ENCODE measurements at regions not wholly inside any gene's neighbourhood (a gene's known extent, or its start where the extent isn't known, plus 50 kb on each side); places are given as distances from the start of the nearest gene placed in this dataset.

- no peak overlapping the region for H3K4me3 ChIP-seq (ENCODE audit: low read depth, low read length)
- no peak for TF ChIP-seq CTCF (IDR thresholded peaks at IDR 0.05; ENCODE audit: low read depth, low read length)
- in situ Hi-C loops (cut with HindIII; ENCODE audit: low sequenced_read_pairs): no loop called here
- no peak for DNase-seq (ENCODE audit: low read depth, low spot score)
Observed at GRCh38 chr1:83734420-83734819, 264.5 kb downstream of the TTLL7 start.

GRCh38 chr1:83725735-83726360 lies 273.1 kb downstream of the TTLL7 start:
- no peak for TF ChIP-seq CTCF (IDR thresholded peaks at IDR 0.05; ENCODE audit: low read depth, low read length)
- in situ Hi-C loops (cut with HindIII; ENCODE audit: low sequenced_read_pairs): no loop called here
- H3K4me3 ChIP-seq (ENCODE audit: low read depth, low read length): no peak overlapping the region
- DNase-seq (ENCODE audit: low read depth, low spot score): no peak

- H3K4me3 ChIP-seq (ENCODE audit: low read depth, low read length): no peak overlapping the region
- no peak for DNase-seq (ENCODE audit: low read depth, low spot score)
- in situ Hi-C loops (cut with HindIII; ENCODE audit: low sequenced_read_pairs): no loop called here
- TF ChIP-seq CTCF (IDR thresholded peaks at IDR 0.05; ENCODE audit: low read depth, low read length): no peak
Observed at GRCh38 chr1:83718338-83718737, 280.6 kb downstream of the TTLL7 start.

- in situ Hi-C loops (cut with HindIII; ENCODE audit: low sequenced_read_pairs): no loop called here
- no peak overlapping the region for H3K4me3 ChIP-seq (ENCODE audit: low read depth, low read length)
- no peak for TF ChIP-seq CTCF (IDR thresholded peaks at IDR 0.05; ENCODE audit: low read depth, low read length)
- no peak for DNase-seq (ENCODE audit: low read depth, low spot score)
Observed at GRCh38 chr1:83717785-83718184, 281.1 kb downstream of the TTLL7 start.

GRCh38 chr1:83716641-83717040 lies 282.3 kb downstream of the TTLL7 start:
- in situ Hi-C loops (cut with HindIII; ENCODE audit: low sequenced_read_pairs): no loop called here
- no peak for DNase-seq (ENCODE audit: low read depth, low spot score)
- H3K4me3 ChIP-seq (ENCODE audit: low read depth, low read length): no peak overlapping the region
- no peak for TF ChIP-seq CTCF (IDR thresholded peaks at IDR 0.05; ENCODE audit: low read depth, low read length)

GRCh38 chr1:83715550-83715949 lies 283.4 kb downstream of the TTLL7 start:
- H3K4me3 ChIP-seq (ENCODE audit: low read depth, low read length): no peak overlapping the region
- TF ChIP-seq CTCF (IDR thresholded peaks at IDR 0.05; ENCODE audit: low read depth, low read length): no peak
- in situ Hi-C loops (cut with HindIII; ENCODE audit: low sequenced_read_pairs): no loop called here
- DNase-seq (ENCODE audit: low read depth, low spot score): no peak

- TF ChIP-seq CTCF (IDR thresholded peaks at IDR 0.05; ENCODE audit: low read depth, low read length): no peak
- in situ Hi-C loops (cut with HindIII; ENCODE audit: low sequenced_read_pairs): no loop called here
- DNase-seq (ENCODE audit: low read depth, low spot score): no peak
- no peak overlapping the region for H3K4me3 ChIP-seq (ENCODE audit: low read depth, low read length)
Observed at GRCh38 chr1:83709662-83710061, 289.3 kb downstream of the TTLL7 start.

Measured in astrocyte of the spinal cord (primary cell).